IPS-18a (cell line): ENCODE measurements at regions not wholly inside any gene's neighbourhood (a gene's known extent, or its start where the extent isn't known, plus 50 kb on each side); places are given as distances from the start of the nearest gene placed in this dataset.
"Not testable (repeated sequence)": the region's sequence is repeated elsewhere in the genome, so short reads cannot be mapped to it uniquely, and the experiment has no call there.

ENCODE experiments used
- H3K27ac ChIP-seq: one replicate; pipeline ENCODE4 v1.5.1; 2013; ENCODE audit warnings: low read length
- H3K27me3 ChIP-seq: one replicate; pipeline ENCODE4 v1.6.1; 2013; ENCODE audit warnings: mild to moderate bottlenecking, low read length; ENCODE audit not compliant: control insufficient read depth, insufficient read depth
- H3K36me3 ChIP-seq: one replicate; pipeline ENCODE4 v1.6.1; 2013; ENCODE audit warnings: low read depth, low read length; ENCODE audit not compliant: control insufficient read depth
- H3K4me1 ChIP-seq: one replicate; pipeline ENCODE4 v1.6.1; 2013; ENCODE audit warnings: low read depth, low read length; ENCODE audit not compliant: control insufficient read depth
- H3K4me3 ChIP-seq: one replicate; pipeline ENCODE4 v1.5.1; 2013; ENCODE audit warnings: low read length
- H3K9ac ChIP-seq: one replicate; pipeline ENCODE4 v1.6.1; 2013; ENCODE audit warnings: mild to moderate bottlenecking, low read length, moderate library complexity
- H3K9me3 ChIP-seq: one replicate; pipeline ENCODE4 v1.6.1; 2013; ENCODE audit warnings: low read depth, low read length; ENCODE audit not compliant: control insufficient read depth

- Histone ChIP-seq H3K4me1 (peaks cover 14% of the 10 kb centered on the region), H3K4me3 (peak overlapping the region; percentile 48)
- H3K36me3 ChIP-seq, H3K27ac ChIP-seq, H3K27me3 ChIP-seq, H3K9ac ChIP-seq, H3K9me3 ChIP-seq: not testable (repeated sequence)
These were observed 491.3 kb downstream of the DISC1 start for GRCh38 chr1:232117903-232118302.

GRCh38 chr1:232114985-232115384 lies 488.4 kb downstream of the DISC1 start:
- H3K9ac ChIP-seq, result no peak overlapping the region
- H3K27ac ChIP-seq, result no peak overlapping the region
- H3K9me3 ChIP-seq, result no peaks in the 10 kb centered on the region
- H3K36me3 ChIP-seq, result no peaks in the 10 kb centered on the region
- no peak overlapping the region for H3K4me3 ChIP-seq
- peaks cover 34% of the 10 kb centered on the region for H3K4me1 ChIP-seq
- H3K27me3 ChIP-seq, result no peaks in the 10 kb centered on the region

GRCh38 chr1:232112076-232112475 lies 485.5 kb downstream of the DISC1 start:
- H3K4me1 ChIP-seq, result peaks cover 46% of the 10 kb centered on the region
- H3K27me3 ChIP-seq, result no peaks in the 10 kb centered on the region
- H3K27ac ChIP-seq, result no peak overlapping the region
- no peaks in the 10 kb centered on the region for H3K36me3 ChIP-seq
- H3K9ac ChIP-seq, result no peak overlapping the region
- no peaks in the 10 kb centered on the region for H3K9me3 ChIP-seq
- H3K4me3 ChIP-seq, result no peak overlapping the region

GRCh38 chr1:232111611-232112010 lies 485.0 kb downstream of the DISC1 start:
- H3K27me3 ChIP-seq, result no peaks in the 10 kb centered on the region
- H3K36me3 ChIP-seq, result no peaks in the 10 kb centered on the region
- peak overlapping the region; percentile 5 for H3K4me3 ChIP-seq
- peaks cover 42% of the 10 kb centered on the region for H3K4me1 ChIP-seq
- no peaks in the 10 kb centered on the region for H3K9me3 ChIP-seq
- no peak overlapping the region for H3K9ac ChIP-seq
- H3K27ac ChIP-seq, result no peak overlapping the region

GRCh38 chr1:232110281-232111090 lies 483.9 kb downstream of the DISC1 start:
- Histone ChIP-seq H3K36me3 (no peaks in the 10 kb centered on the region), H3K9me3 (no peaks in the 10 kb centered on the region), H3K9ac (no peak overlapping the region), H3K27me3 (no peaks in the 10 kb centered on the region), H3K4me1 (peaks cover 49% of the 10 kb centered on the region), H3K4me3 (peak overlapping the region; percentile 17), H3K27ac (peak overlapping the region; percentile 1)

GRCh38 chr1:232109391-232109790 lies 482.8 kb downstream of the DISC1 start:
- H3K9me3 ChIP-seq, result no peaks in the 10 kb centered on the region
- no peak overlapping the region for H3K9ac ChIP-seq
- H3K27ac ChIP-seq, result no peak overlapping the region
- H3K4me1 ChIP-seq, result peaks cover 50% of the 10 kb centered on the region
- H3K4me3 ChIP-seq, result no peak overlapping the region
- no peaks in the 10 kb centered on the region for H3K27me3 ChIP-seq
- no peaks in the 10 kb centered on the region for H3K36me3 ChIP-seq

- no peak overlapping the region for H3K27ac ChIP-seq
- no peaks in the 10 kb centered on the region for H3K36me3 ChIP-seq
- H3K9me3 ChIP-seq, result no peaks in the 10 kb centered on the region
- no peak overlapping the region for H3K9ac ChIP-seq
- peaks cover 50% of the 10 kb centered on the region for H3K4me1 ChIP-seq
- no peaks in the 10 kb centered on the region for H3K27me3 ChIP-seq
- no peak overlapping the region for H3K4me3 ChIP-seq
These were observed 482.0 kb downstream of the DISC1 start for GRCh38 chr1:232108598-232108997.

- Histone ChIP-seq H3K9ac (no peak overlapping the region), H3K4me1 (peaks cover 42% of the 10 kb centered on the region), H3K27ac (no peak overlapping the region), H3K4me3 (no peak overlapping the region), H3K27me3 (no peaks in the 10 kb centered on the region), H3K9me3 (no peaks in the 10 kb centered on the region), H3K36me3 (no peaks in the 10 kb centered on the region)
These were observed 479.8 kb downstream of the DISC1 start for GRCh38 chr1:232106415-232106814.

GRCh38 chr1:232105561-232105960 lies 479.0 kb downstream of the DISC1 start:
- Histone ChIP-seq H3K4me1 (peaks cover 35% of the 10 kb centered on the region), H3K27me3 (no peaks in the 10 kb centered on the region), H3K9me3 (no peaks in the 10 kb centered on the region), H3K27ac (no peak overlapping the region), H3K4me3 (no peak overlapping the region), H3K9ac (no peak overlapping the region), H3K36me3 (no peaks in the 10 kb centered on the region)

GRCh38 chr1:232101231-232101630 lies 474.6 kb downstream of the DISC1 start:
- Histone ChIP-seq H3K4me1 (peaks cover 8% of the 10 kb centered on the region), H3K27ac (no peak overlapping the region), H3K36me3 (no peaks in the 10 kb centered on the region), H3K9ac (no peak overlapping the region), H3K27me3 (no peaks in the 10 kb centered on the region), H3K4me3 (no peak overlapping the region), H3K9me3 (no peaks in the 10 kb centered on the region)

- Histone ChIP-seq H3K27me3 (no peaks in the 10 kb centered on the region), H3K9ac (no peak overlapping the region), H3K9me3 (no peaks in the 10 kb centered on the region), H3K4me1 (no peaks in the 10 kb centered on the region), H3K36me3 (no peaks in the 10 kb centered on the region), H3K27ac (no peak overlapping the region), H3K4me3 (no peak overlapping the region)
These were observed 470.2 kb downstream of the DISC1 start for GRCh38 chr1:232096751-232097150.
